ENCODE measurements at regions not wholly inside any gene's neighbourhood (a gene's known extent, or its start where the extent isn't known, plus 50 kb on each side); places are given as distances from the start of the nearest gene placed in this dataset.
"Not testable (repeated sequence)": the region's sequence is repeated elsewhere in the genome, so short reads cannot be mapped to it uniquely, and the experiment has no call there.

- not testable (repeated sequence) for TF ChIP-seq CTCF (IDR thresholded peaks at IDR 0.05; ENCODE audit: insufficient read depth, low read length, poor library complexity, severe bottlenecking); EZH2phosphoT487 (conservative IDR thresholded peaks at IDR 0.05; ENCODE audit: low read length)
Observed at GRCh38 chr1:57558066-57558465, 134.2 kb upstream of the DAB1 start.
